Adrenal gland (tissue), 5 donors: ENCODE measurements at regions not wholly inside any gene's neighbourhood (a gene's known extent, or its start where the extent isn't known, plus 50 kb on each side); places are given as distances from the start of the nearest gene placed in this dataset.

ENCODE experiments used
- CTCF ChIP-seq, 6 experiments: fragments of 450-650 bp in 4 of 6; fragments of 200-600 bp in 2 of 6; sonication (generic) in 1 of 6; IDR thresholded peaks; 1 replicate in 5 of 6; 2 replicates in 1 of 6; pipeline versions ENCODE4 v1.5.1 to v1.8.0; 2016 to 2021; ENCODE audit warnings: antibody characterized with exemption in 6 of 6, mild to moderate bottlenecking in 2 of 6, moderate library complexity in 1 of 6
- POLR2A ChIP-seq, 2 donors: fragments of 450-650 bp; IDR thresholded peaks; one replicate each; pipeline ENCODE4 v1.6.1; 2017; ENCODE audit warnings: antibody characterized with exemption in 2 of 2, mild to moderate bottlenecking in 2 of 2, moderate library complexity in 1 of 2
- donor health status: DM: no; HTN: no; CAD: no.

- no peak for TF ChIP-seq CTCF (IDR thresholded peaks at IDR 0.05)
- no peak for TF ChIP-seq POLR2A (IDR thresholded peaks at IDR 0.05)
Observed at GRCh38 chr14:89724628-89724960, 229.9 kb downstream of the EFCAB11 start.
